H9 (cell line): ENCODE measurements at regions not wholly inside any gene's neighbourhood (a gene's known extent, or its start where the extent isn't known, plus 50 kb on each side); places are given as distances from the start of the nearest gene placed in this dataset.

ENCODE experiments used
- DNase-seq: peaks from one replicate; pipeline ENCODE4 v3.0.0-alpha.2; 2017
- H2AFZ ChIP-seq: one replicate; pipeline ENCODE4 v1.6.1; 2013; ENCODE audit warnings: mild to moderate bottlenecking, low read length, control low read depth, moderate library complexity
- H2AK5ac ChIP-seq: 2 replicates; pipeline ENCODE4 v1.6.1; 2013; ENCODE audit warnings: low read length, control low read depth, mixed read lengths; ENCODE audit not compliant: insufficient read length
- H2BK120ac ChIP-seq: one replicate; pipeline ENCODE4 v1.6.1; 2013; ENCODE audit warnings: low read depth, mild to moderate bottlenecking, low read length, control low read depth, inconsistent platforms; ENCODE audit not compliant: poor library complexity, severe bottlenecking
- H2BK12ac ChIP-seq: 2 replicates; pipeline ENCODE4 v1.6.1; 2013; ENCODE audit warnings: low read length, control low read depth, mixed read lengths, low read depth; ENCODE audit not compliant: insufficient read length
- H2BK15ac ChIP-seq: 2 replicates; pipeline ENCODE4 v1.6.1; 2013; ENCODE audit warnings: low read depth, low read length, control low read depth
- H2BK20ac ChIP-seq: one replicate; pipeline ENCODE4 v1.6.1; 2013; ENCODE audit warnings: low read depth, mild to moderate bottlenecking, low read length, control low read depth, inconsistent platforms; ENCODE audit not compliant: poor library complexity, severe bottlenecking
- H2BK5ac ChIP-seq: 2 replicates; pipeline ENCODE4 v1.6.1; 2013; ENCODE audit warnings: low read length, control low read depth, mixed read lengths; ENCODE audit not compliant: insufficient read length
- H3K14ac ChIP-seq: 2 replicates; pipeline ENCODE4 v1.6.1; 2013; ENCODE audit warnings: low read length, control low read depth; ENCODE audit not compliant: insufficient read depth
- H3K18ac ChIP-seq: 2 replicates; pipeline ENCODE4 v1.6.1; 2013; ENCODE audit warnings: low read depth, mild to moderate bottlenecking, mixed read lengths, low read length, control low read depth; ENCODE audit not compliant: insufficient read length
- H3K23ac ChIP-seq: 2 replicates; pipeline ENCODE4 v1.6.1; 2013; ENCODE audit warnings: low read length, control low read depth, mixed read lengths, low read depth; ENCODE audit not compliant: insufficient read length
- H3K23me2 ChIP-seq: 2 replicates; pipeline ENCODE4 v1.6.1; 2013; ENCODE audit warnings: low read depth, mild to moderate bottlenecking, mixed read lengths, low read length, control low read depth; ENCODE audit not compliant: insufficient read length, poor library complexity, severe bottlenecking
- H3K27ac ChIP-seq: 2 replicates; pipeline ENCODE4 v1.5.1; 2013; ENCODE audit warnings: low read length, control low read depth, mixed read lengths, low read depth; ENCODE audit not compliant: insufficient read length
- H3K27me3 ChIP-seq: 2 replicates; pipeline ENCODE4 v1.6.1; 2013; ENCODE audit warnings: low read length, control low read depth, inconsistent platforms; ENCODE audit not compliant: insufficient read depth
- H3K4ac ChIP-seq: 2 replicates; pipeline ENCODE4 v1.6.1; 2013; ENCODE audit warnings: low read depth, mild to moderate bottlenecking, control low read depth, inconsistent platforms, low read length, moderate library complexity
- H3K4me1 ChIP-seq: 2 replicates; pipeline ENCODE4 v1.6.1; 2013; ENCODE audit warnings: low read length, control low read depth, inconsistent platforms; ENCODE audit not compliant: insufficient read depth
- H3K4me2 ChIP-seq: 2 replicates; pipeline ENCODE4 v1.6.1; 2013; ENCODE audit warnings: low read length, control low read depth, mixed read lengths; ENCODE audit not compliant: insufficient read length, insufficient read depth
- H3K56ac ChIP-seq: 2 replicates; pipeline ENCODE4 v1.6.1; 2013; ENCODE audit warnings: low read depth, mild to moderate bottlenecking, mixed read lengths, low read length, control low read depth; ENCODE audit not compliant: insufficient read length
- H3K79me1 ChIP-seq: 2 replicates; pipeline ENCODE4 v1.6.1; 2013; ENCODE audit warnings: low read depth, mild to moderate bottlenecking, moderate library complexity, low read length, control low read depth, inconsistent platforms; ENCODE audit not compliant: insufficient read depth, poor library complexity, severe bottlenecking
- H3K79me2 ChIP-seq: 2 replicates; pipeline ENCODE4 v1.6.1; 2013; ENCODE audit warnings: low read length, control low read depth, inconsistent platforms; ENCODE audit not compliant: insufficient read depth
- H3K9ac ChIP-seq: 2 replicates; pipeline ENCODE4 v1.6.1; 2013; ENCODE audit warnings: low read length, control low read depth, mixed read lengths; ENCODE audit not compliant: insufficient read length; ENCODE audit errors: extremely low read depth
- H3K9me3 ChIP-seq: one replicate; pipeline ENCODE4 v1.6.1; 2013; ENCODE audit warnings: low read depth, low read length, inconsistent platforms; ENCODE audit not compliant: control insufficient read depth
- H3T11ph ChIP-seq: one replicate; pipeline ENCODE4 v1.6.1; 2013; ENCODE audit warnings: mild to moderate bottlenecking, low read length, control low read depth, inconsistent platforms
- H4K20me1 ChIP-seq: one replicate; pipeline ENCODE4 v1.6.1; 2013; ENCODE audit not compliant: control insufficient read depth, insufficient read length, insufficient read depth
- H4K5ac ChIP-seq: 2 replicates; pipeline ENCODE4 v1.6.1; 2013; ENCODE audit warnings: low read depth, mild to moderate bottlenecking, mixed read lengths, low read length, control low read depth; ENCODE audit not compliant: insufficient read length
- H4K8ac ChIP-seq: replicated peaks from 2 replicates; pipeline ENCODE4 v1.6.1; 2013; ENCODE audit warnings: low read length, control low read depth, mixed read lengths, low read depth; ENCODE audit not compliant: insufficient read length
- H4K91ac ChIP-seq: 2 replicates; pipeline ENCODE4 v1.6.1; 2013; ENCODE audit warnings: low read depth, mild to moderate bottlenecking, moderate library complexity, mixed read lengths, low read length, control low read depth; ENCODE audit not compliant: insufficient read length
- H3K27ac Mint-ChIP-seq, 3 experiments: 2 replicates in 2 of 3; 3 replicates in 1 of 3; pipeline ENCODE4 v1.8.0; 2020 to 2021; ENCODE audit warnings: mixed read lengths in 3 of 3, mild to moderate bottlenecking in 1 of 3, moderate library complexity in 1 of 3
- H3K27me3 Mint-ChIP-seq: 2 replicates; pipeline ENCODE4 v1.8.0; 2021; ENCODE audit warnings: low read depth, mild to moderate bottlenecking, moderate library complexity, mixed read lengths
- H3K36me3 Mint-ChIP-seq, 3 experiments: 2 replicates in 2 of 3; 3 replicates in 1 of 3; pipeline ENCODE4 v1.8.0; 2020 to 2021; ENCODE audit warnings: low read depth in 3 of 3, mixed read lengths in 3 of 3; ENCODE audit not compliant: insufficient read depth in 1 of 3
- H3K4me1 Mint-ChIP-seq, 2 experiments: 2 replicates each; pipeline ENCODE4 v1.8.0; 2020; ENCODE audit warnings: mixed read lengths in 2 of 2
- H3K4me3 Mint-ChIP-seq, 2 experiments: 2 replicates in 1 of 2; 3 replicates in 1 of 2; pipeline ENCODE4 v1.8.0; 2020 to 2021; ENCODE audit warnings: mild to moderate bottlenecking in 2 of 2, mixed read lengths in 2 of 2, moderate library complexity in 1 of 2
- H3K9me3 Mint-ChIP-seq, 2 experiments: 2 replicates in 1 of 2; 3 replicates in 1 of 2; pipeline ENCODE4 v1.8.0; 2020; ENCODE audit warnings: mild to moderate bottlenecking in 2 of 2, mixed read lengths in 2 of 2, moderate library complexity in 1 of 2
- CTCF ChIP-seq: fragments of 200-600 bp; sonication (generic); conservative IDR thresholded peaks from 3 replicates; pipeline ENCODE4 v1.8.0; 2021; ENCODE audit warnings: antibody characterized with exemption, mild to moderate bottlenecking
- WGBS: extraction: QIAGEN DNeasy Blood & Tissue Kit; methylation state at CpG from one replicate; pipeline ENCODE4 v1.1.7; 2013; ENCODE audit warnings: missing lambda C conversion rate, low lambda C conversion rate, mixed read lengths; ENCODE audit not compliant: insufficient read length; ENCODE audit errors: extremely low coverage; 5-methylcytosine and 5-hydroxymethylcytosine counted together

GRCh38 chr7:50228148-50228547, 76.4 kb upstream of the IKZF1 start:
- no CpG with 5 or more reads among the region's 4 CpGs for WGBS
- no peaks in the 10 kb centered on the region for H3K23me2 ChIP-seq
- H3K9me3 Mint-ChIP-seq: peaks cover 30 to 35% of the 10 kb centered on the region in 2 experiments
- H3K79me2 ChIP-seq: no peaks in the 10 kb centered on the region
- H3K27ac Mint-ChIP-seq: no peak overlapping the region; a peak in 1 of 7 replicates
- peaks cover 5 to 17% (median 10%) of the 10 kb centered on the region in 3 experiments; a peak in 5 of 7 replicates for H3K36me3 Mint-ChIP-seq
- no peak overlapping the region for H3K4me3 Mint-ChIP-seq
- DNase-seq: no peak
- no peaks in the 10 kb centered on the region for H3K9me3 ChIP-seq
- H3K14ac ChIP-seq: no peak overlapping the region
- H3K4me1 Mint-ChIP-seq: peaks cover 0 to 6% of the 10 kb centered on the region in 2 experiments; a peak in 2 of 4 replicates
- TF ChIP-seq CTCF: no peak
- no peak overlapping the region for H2BK15ac ChIP-seq
- no peak overlapping the region for H2BK20ac ChIP-seq
- no peak overlapping the region for H2AFZ ChIP-seq
- H3K23ac ChIP-seq: no peak overlapping the region
- H2BK5ac ChIP-seq: no peak overlapping the region
- H2BK12ac ChIP-seq: no peak overlapping the region
- no peak overlapping the region for H3K27ac ChIP-seq
- no peaks in the 10 kb centered on the region for H4K20me1 ChIP-seq
- no peak overlapping the region for H2AK5ac ChIP-seq
- H3K18ac ChIP-seq: no peak overlapping the region
- no peak overlapping the region for H4K8ac ChIP-seq
- no peaks in the 10 kb centered on the region for H3K4me1 ChIP-seq
- no peak overlapping the region for H3K56ac ChIP-seq
- H3K9ac ChIP-seq: no peak overlapping the region
- no peak overlapping the region for H2BK120ac ChIP-seq
- no peaks in the 10 kb centered on the region for H3K27me3 ChIP-seq
- no peaks in the 10 kb centered on the region for H3K79me1 ChIP-seq
- H4K5ac ChIP-seq: no peak overlapping the region
- no peak overlapping the region for H3T11ph ChIP-seq
- no peak overlapping the region for H3K4me2 ChIP-seq
- H3K4ac ChIP-seq: no peak overlapping the region
- H4K91ac ChIP-seq: no peak overlapping the region
- H3K27me3 Mint-ChIP-seq: no peaks in the 10 kb centered on the region
